Colonic mucosa (tissue), 4 donors: ENCODE measurements at regions not wholly inside any gene's neighbourhood (a gene's known extent, or its start where the extent isn't known, plus 50 kb on each side); places are given as distances from the start of the nearest gene placed in this dataset.
A peak's percentile ranks its signal among the peaks of the same experiment; 100 is the strongest.
"Not testable (repeated sequence)": the region's sequence is repeated elsewhere in the genome, so short reads cannot be mapped to it uniquely, and the experiment has no call there.

Experiments
- DNase-seq: peaks from one replicate; pipeline ENCODE4 v3.0.0-alpha.2; 2020
- H3K27ac ChIP-seq: fragments of 200-600 bp; one replicate; pipeline ENCODE4 v1.8.0; 2021
- H3K27me3 ChIP-seq: fragments of 200-600 bp; one replicate; pipeline ENCODE4 v1.8.0; 2021
- H3K36me3 ChIP-seq: fragments of 200-600 bp; one replicate; pipeline ENCODE4 v1.8.0; 2021
- H3K4me1 ChIP-seq: fragments of 200-600 bp; one replicate; pipeline ENCODE4 v1.8.0; 2021; ENCODE audit warnings: mild to moderate bottlenecking
- H3K4me3 ChIP-seq: fragments of 200-600 bp; one replicate; pipeline ENCODE4 v1.8.0; 2021
- H3K9ac ChIP-seq, 2 donors: one replicate each; pipeline ENCODE4 v1.7.0; 2013; ENCODE audit warnings: control low read depth in 2 of 2, low read depth in 2 of 2, low read length in 2 of 2
- H3K9me3 ChIP-seq: fragments of 200-600 bp; one replicate; pipeline ENCODE4 v1.8.0; 2021
- CTCF ChIP-seq: fragments of 200-600 bp; IDR thresholded peaks from one replicate; pipeline ENCODE4 v1.8.0; 2022; ENCODE audit warnings: antibody characterized with exemption, mild to moderate bottlenecking
- intact Hi-C: fragments of 100-400 bp; cut with DNase I; formaldehyde crosslinking; loops from one replicate; pipeline ENCODE4 v1.14.1; 2022
- donor health status: healthy.
- donor health status: DM: no; HTN: no; CAD: no.
- donor health status: DM: no; HTN: no; CAD: no.

GRCh38 chr3:39671600-39671999, 137.8 kb upstream of the MYRIP start:
- DNase-seq = no peak
- Histone ChIP-seq H3K27ac (no peak overlapping the region), H3K36me3 (no peaks in the 10 kb centered on the region), H3K4me3 (no peak overlapping the region), H3K4me1 (no peaks in the 10 kb centered on the region), H3K9me3 (no peaks in the 10 kb centered on the region), H3K9ac (no peak overlapping the region), H3K27me3 (no peaks in the 10 kb centered on the region)
- TF ChIP-seq CTCF = no peak
- intact Hi-C loops = no loop called here

- Histone ChIP-seq H3K9me3 (no peaks in the 10 kb centered on the region), H3K27me3 (no peaks in the 10 kb centered on the region), H3K4me1 (no peaks in the 10 kb centered on the region), H3K4me3 (no peak overlapping the region), H3K36me3 (no peaks in the 10 kb centered on the region), H3K27ac (no peak overlapping the region), H3K9ac (no peak overlapping the region)
- TF ChIP-seq CTCF = no peak
- intact Hi-C loops = loop anchor here (5.0 kb wide), 1 partner anchor 477 kb away; no protein-coding TSS in a partner anchor
- no peak for DNase-seq
Observed at GRCh38 chr3:39705351-39705900, 104.0 kb upstream of the MYRIP start.

- no peak for DNase-seq
Observed at GRCh38 chr3:39707314-39707909, 102.0 kb upstream of the MYRIP start.

GRCh38 chr3:39712413-39713048, 96.9 kb upstream of the MYRIP start:
- Histone ChIP-seq H3K4me1 (no peaks in the 10 kb centered on the region), H3K9me3 (no peaks in the 10 kb centered on the region), H3K27ac (no peak overlapping the region), H3K4me3 (no peak overlapping the region), H3K27me3 (no peaks in the 10 kb centered on the region), H3K36me3 (no peaks in the 10 kb centered on the region), H3K9ac (no peak overlapping the region)
- TF ChIP-seq CTCF = no peak
- intact Hi-C loops = no loop called here
- DNase-seq = no peak

More at GRCh38 chr3:39707314-39707909, 102.0 kb upstream of the MYRIP start:
- H3K27me3 ChIP-seq = no peaks in the 10 kb centered on the region
- H3K36me3 ChIP-seq = no peaks in the 10 kb centered on the region
- no peak overlapping the region for H3K4me3 ChIP-seq
- no peak overlapping the region for H3K27ac ChIP-seq
- TF ChIP-seq CTCF = peak; percentile 55
- no peaks in the 10 kb centered on the region for H3K4me1 ChIP-seq
- no peak overlapping the region for H3K9ac ChIP-seq
- H3K9me3 ChIP-seq = no peaks in the 10 kb centered on the region
- intact Hi-C loops = loop anchor here (5.0 kb wide), 1 partner anchor 475 kb away; no protein-coding TSS in a partner anchor

- not testable (repeated sequence) for H3K9me3 ChIP-seq, H3K27me3 ChIP-seq, H3K4me1 ChIP-seq
Observed at GRCh38 chr3:39713341-39713740, 96.1 kb upstream of the MYRIP start.

GRCh38 chr3:39716849-39717248, 92.6 kb upstream of the MYRIP start:
- intact Hi-C loops = no loop called here
- TF ChIP-seq CTCF = no peak
- no peak overlapping the region for H3K9ac ChIP-seq
- H3K27me3 ChIP-seq = no peaks in the 10 kb centered on the region
- no peak overlapping the region for H3K4me3 ChIP-seq
- H3K27ac ChIP-seq = no peak overlapping the region
- no peak for DNase-seq
- no peaks in the 10 kb centered on the region for H3K36me3 ChIP-seq
- no peaks in the 10 kb centered on the region for H3K4me1 ChIP-seq
- H3K9me3 ChIP-seq = no peaks in the 10 kb centered on the region

More at GRCh38 chr3:39713341-39713740, 96.1 kb upstream of the MYRIP start:
- DNase-seq, H3K9ac ChIP-seq, intact Hi-C loops, H3K4me3 ChIP-seq, H3K27ac ChIP-seq, H3K36me3 ChIP-seq: not testable (repeated sequence)
